GM23338 (cell line): ENCODE measurements at regions not wholly inside any gene's neighbourhood (a gene's known extent, or its start where the extent isn't known, plus 50 kb on each side); places are given as distances from the start of the nearest gene placed in this dataset.

Experiments used
- CREB1 ChIP-seq: fragments of 250-450 bp; sonication (Bioruptor Pico); IDR thresholded peaks from 2 replicates; pipeline ENCODE4 v1.5.0; 2020; ENCODE audit warnings: low read depth, mild to moderate bottlenecking, moderate library complexity
- EZH2 ChIP-seq: fragments of 200-600 bp; sonication (generic); IDR thresholded peaks from one replicate; pipeline ENCODE4 v1.8.0; 2017; ENCODE audit warnings: antibody characterized with exemption, mild to moderate bottlenecking, low read depth; ENCODE audit not compliant: unreplicated experiment
- JUNB ChIP-seq: IDR thresholded peaks from one replicate; pipeline ENCODE4 v1.6.1; 2016; ENCODE audit warnings: antibody characterized with exemption; ENCODE audit not compliant: unreplicated experiment
- POLR2AphosphoS5 ChIP-seq: IDR thresholded peaks from 2 replicates; pipeline ENCODE4 v1.6.1; 2016; ENCODE audit warnings: antibody characterized with exemption, low read depth
- STAT1 ChIP-seq: IDR thresholded peaks from one replicate; pipeline ENCODE4 v1.6.1; 2016; ENCODE audit warnings: antibody characterized with exemption; ENCODE audit not compliant: unreplicated experiment
- ZNF114 ChIP-seq: fragments of 250-450 bp; sonication (Bioruptor Pico); IDR thresholded peaks from 2 replicates; pipeline ENCODE4 v1.5.0; 2020; ENCODE audit warnings: mild to moderate bottlenecking, moderate library complexity
- TF ChIP-seq, protein P1 (sequence below): fragments of 250-450 bp; sonication (Bioruptor Pico); IDR thresholded peaks from 2 replicates; pipeline ENCODE4 v1.5.0; 2020; ENCODE audit warnings: mild to moderate bottlenecking, moderate library complexity
- TF ChIP-seq, protein P2 (sequence below): IDR thresholded peaks from 2 replicates; pipeline ENCODE4 v1.6.1; 2016; ENCODE audit warnings: antibody characterized with exemption

DNA sequence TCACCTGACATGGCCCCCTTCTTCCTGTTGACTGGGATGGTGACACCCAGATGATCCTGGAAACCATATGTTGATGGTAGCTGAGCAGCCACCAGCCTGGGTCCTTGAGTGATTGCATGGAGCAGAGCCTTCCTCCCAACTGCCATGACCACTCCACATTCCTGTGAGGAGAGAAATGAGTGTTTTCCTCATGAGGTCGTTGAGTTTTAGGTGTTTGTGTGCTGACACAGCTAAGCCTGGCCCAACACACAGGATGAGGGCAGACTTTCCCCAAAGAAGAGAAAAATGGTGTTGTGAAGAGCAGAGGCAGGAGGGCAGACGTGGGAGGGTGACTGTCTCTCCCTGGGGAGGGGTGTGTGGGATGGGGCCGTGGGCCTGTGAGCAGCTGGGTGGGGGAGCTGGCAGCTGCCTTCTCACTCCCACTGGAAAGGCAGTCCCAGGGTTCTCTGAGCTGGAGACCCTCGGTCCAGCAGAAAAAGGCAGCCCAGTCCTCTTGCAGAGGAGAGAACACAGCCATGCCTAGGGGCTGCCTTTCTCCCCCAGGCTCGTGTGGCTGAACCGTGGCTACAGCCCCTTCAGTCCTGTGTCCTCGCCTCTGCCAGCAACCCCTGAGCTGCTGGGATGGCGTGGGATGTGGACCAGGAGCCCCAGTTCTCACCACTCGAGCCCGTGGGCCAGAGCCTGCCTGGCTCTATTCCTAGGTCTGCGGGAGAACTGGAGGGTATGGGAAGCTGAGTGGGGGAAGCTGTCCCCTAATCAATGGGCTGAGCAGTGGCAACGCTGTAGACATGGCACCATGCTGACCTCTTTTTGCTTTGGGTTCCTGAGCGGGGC is 257.0 kb downstream of the ADGRD1 start (continued):
- TF ChIP-seq, protein P1, sequence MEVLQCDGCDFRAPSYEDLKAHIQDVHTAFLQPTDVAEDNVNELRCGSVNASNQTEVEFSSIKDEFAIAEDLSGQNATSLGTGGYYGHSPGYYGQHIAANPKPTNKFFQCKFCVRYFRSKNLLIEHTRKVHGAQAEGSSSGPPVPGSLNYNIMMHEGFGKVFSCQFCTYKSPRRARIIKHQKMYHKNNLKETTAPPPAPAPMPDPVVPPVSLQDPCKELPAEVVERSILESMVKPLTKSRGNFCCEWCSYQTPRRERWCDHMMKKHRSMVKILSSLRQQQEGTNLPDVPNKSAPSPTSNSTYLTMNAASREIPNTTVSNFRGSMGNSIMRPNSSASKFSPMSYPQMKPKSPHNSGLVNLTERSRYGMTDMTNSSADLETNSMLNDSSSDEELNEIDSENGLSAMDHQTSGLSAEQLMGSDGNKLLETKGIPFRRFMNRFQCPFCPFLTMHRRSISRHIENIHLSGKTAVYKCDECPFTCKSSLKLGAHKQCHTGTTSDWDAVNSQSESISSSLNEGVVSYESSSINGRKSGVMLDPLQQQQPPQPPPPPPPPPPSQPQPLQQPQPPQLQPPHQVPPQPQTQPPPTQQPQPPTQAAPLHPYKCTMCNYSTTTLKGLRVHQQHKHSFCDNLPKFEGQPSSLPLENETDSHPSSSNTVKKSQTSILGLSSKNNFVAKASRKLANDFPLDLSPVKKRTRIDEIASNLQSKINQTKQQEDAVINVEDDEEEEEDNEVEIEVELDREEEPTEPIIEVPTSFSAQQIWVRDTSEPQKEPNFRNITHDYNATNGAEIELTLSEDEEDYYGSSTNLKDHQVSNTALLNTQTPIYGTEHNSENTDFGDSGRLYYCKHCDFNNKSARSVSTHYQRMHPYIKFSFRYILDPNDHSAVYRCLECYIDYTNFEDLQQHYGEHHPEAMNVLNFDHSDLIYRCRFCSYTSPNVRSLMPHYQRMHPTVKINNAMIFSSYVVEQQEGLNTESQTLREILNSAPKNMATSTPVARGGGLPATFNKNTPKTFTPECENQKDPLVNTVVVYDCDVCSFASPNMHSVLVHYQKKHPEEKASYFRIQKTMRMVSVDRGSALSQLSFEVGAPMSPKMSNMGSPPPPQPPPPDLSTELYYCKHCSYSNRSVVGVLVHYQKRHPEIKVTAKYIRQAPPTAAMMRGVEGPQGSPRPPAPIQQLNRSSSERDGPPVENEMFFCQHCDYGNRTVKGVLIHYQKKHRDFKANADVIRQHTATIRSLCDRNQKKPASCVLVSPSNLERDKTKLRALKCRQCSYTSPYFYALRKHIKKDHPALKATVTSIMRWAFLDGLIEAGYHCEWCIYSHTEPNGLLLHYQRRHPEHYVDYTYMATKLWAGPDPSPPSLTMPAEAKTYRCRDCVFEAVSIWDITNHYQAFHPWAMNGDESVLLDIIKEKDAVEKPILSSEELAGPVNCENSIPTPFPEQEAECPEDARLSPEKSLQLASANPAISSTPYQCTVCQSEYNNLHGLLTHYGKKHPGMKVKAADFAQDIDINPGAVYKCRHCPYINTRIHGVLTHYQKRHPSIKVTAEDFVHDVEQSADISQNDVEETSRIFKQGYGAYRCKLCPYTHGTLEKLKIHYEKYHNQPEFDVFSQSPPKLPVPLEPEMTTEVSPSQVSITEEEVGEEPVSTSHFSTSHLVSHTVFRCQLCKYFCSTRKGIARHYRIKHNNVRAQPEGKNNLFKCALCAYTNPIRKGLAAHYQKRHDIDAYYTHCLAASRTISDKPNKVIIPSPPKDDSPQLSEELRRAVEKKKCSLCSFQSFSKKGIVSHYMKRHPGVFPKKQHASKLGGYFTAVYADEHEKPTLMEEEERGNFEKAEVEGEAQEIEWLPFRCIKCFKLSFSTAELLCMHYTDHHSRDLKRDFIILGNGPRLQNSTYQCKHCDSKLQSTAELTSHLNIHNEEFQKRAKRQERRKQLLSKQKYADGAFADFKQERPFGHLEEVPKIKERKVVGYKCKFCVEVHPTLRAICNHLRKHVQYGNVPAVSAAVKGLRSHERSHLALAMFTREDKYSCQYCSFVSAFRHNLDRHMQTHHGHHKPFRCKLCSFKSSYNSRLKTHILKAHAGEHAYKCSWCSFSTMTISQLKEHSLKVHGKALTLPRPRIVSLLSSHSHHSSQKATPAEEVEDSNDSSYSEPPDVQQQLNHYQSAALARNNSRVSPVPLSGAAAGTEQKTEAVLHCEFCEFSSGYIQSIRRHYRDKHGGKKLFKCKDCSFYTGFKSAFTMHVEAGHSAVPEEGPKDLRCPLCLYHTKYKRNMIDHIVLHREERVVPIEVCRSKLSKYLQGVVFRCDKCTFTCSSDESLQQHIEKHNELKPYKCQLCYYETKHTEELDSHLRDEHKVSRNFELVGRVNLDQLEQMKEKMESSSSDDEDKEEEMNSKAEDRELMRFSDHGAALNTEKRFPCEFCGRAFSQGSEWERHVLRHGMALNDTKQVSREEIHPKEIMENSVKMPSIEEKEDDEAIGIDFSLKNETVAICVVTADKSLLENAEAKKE: no peak
- TF ChIP-seq, protein P2, sequence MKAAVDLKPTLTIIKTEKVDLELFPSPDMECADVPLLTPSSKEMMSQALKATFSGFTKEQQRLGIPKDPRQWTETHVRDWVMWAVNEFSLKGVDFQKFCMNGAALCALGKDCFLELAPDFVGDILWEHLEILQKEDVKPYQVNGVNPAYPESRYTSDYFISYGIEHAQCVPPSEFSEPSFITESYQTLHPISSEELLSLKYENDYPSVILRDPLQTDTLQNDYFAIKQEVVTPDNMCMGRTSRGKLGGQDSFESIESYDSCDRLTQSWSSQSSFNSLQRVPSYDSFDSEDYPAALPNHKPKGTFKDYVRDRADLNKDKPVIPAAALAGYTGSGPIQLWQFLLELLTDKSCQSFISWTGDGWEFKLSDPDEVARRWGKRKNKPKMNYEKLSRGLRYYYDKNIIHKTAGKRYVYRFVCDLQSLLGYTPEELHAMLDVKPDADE: no peak
- TF ChIP-seq ZNF114 (CRISPR knock-in tag) (no peak), EZH2 (no peak), JUNB (no peak), POLR2AphosphoS5 (no peak), CREB1 (CRISPR knock-in tag) (no peak), STAT1 (no peak)
